ENCODE measurements at regions not wholly inside any gene's neighbourhood (a gene's known extent, or its start where the extent isn't known, plus 50 kb on each side); places are given as distances from the start of the nearest gene placed in this dataset.

GRCh38 chr13:63389756-63390155 lies 1974.1 kb upstream of the PCDH20 start:
- Histone ChIP-seq H3K9me3 (no peaks in the 10 kb centered on the region), H3K36me3 (no peaks in the 10 kb centered on the region), H3K4me3 (no peak overlapping the region), H3K4me1 (no peaks in the 10 kb centered on the region), H3K27me3 (no peaks in the 10 kb centered on the region), H3K27ac (no peak overlapping the region)
- no peak for TF ChIP-seq CTCF (IDR thresholded peaks at IDR 0.05)
- TF ChIP-seq POLR2A (IDR thresholded peaks at IDR 0.05), result no peak
- TF ChIP-seq POLR2AphosphoS5 (IDR thresholded peaks at IDR 0.05), result no peak
- TF ChIP-seq EP300 (IDR thresholded peaks at IDR 0.05), result no peak
- no peak for DNase-seq (ENCODE audit: low spot score in 2 of 2)
- 88% methylated on average over 1 of the region's 1 CpG for WGBS

- H3K4me1 ChIP-seq, result no peaks in the 10 kb centered on the region
- DNase-seq (ENCODE audit: low spot score in 2 of 2), result no peak
- TF ChIP-seq POLR2AphosphoS5 (IDR thresholded peaks at IDR 0.05) (no peak), EP300 (IDR thresholded peaks at IDR 0.05) (no peak), POLR2A (IDR thresholded peaks at IDR 0.05) (no peak), CTCF (IDR thresholded peaks at IDR 0.05) (no peak)
- WGBS, result 65% methylated on average over 2 of the region's 2 CpGs
- H3K36me3 ChIP-seq, result no peaks in the 10 kb centered on the region
- H3K4me3 ChIP-seq, result no peak overlapping the region
- H3K9me3 ChIP-seq, result no peaks in the 10 kb centered on the region
- no peak overlapping the region for H3K27ac ChIP-seq
- H3K27me3 ChIP-seq, result no peaks in the 10 kb centered on the region
Observed at GRCh38 chr13:63381078-63381859, 1965.6 kb upstream of the PCDH20 start.

GRCh38 chr13:63377986-63378385 lies 1962.3 kb upstream of the PCDH20 start:
- Histone ChIP-seq H3K36me3 (no peaks in the 10 kb centered on the region), H3K27ac (no peak overlapping the region), H3K9me3 (no peaks in the 10 kb centered on the region), H3K27me3 (no peaks in the 10 kb centered on the region), H3K4me1 (no peaks in the 10 kb centered on the region), H3K4me3 (no peak overlapping the region)
- 70% methylated on average over 2 of the region's 2 CpGs for WGBS
- DNase-seq (ENCODE audit: low spot score in 2 of 2), result no peak
- no peak for TF ChIP-seq EP300 (IDR thresholded peaks at IDR 0.05)

GRCh38 chr13:63370101-63370500 lies 1954.5 kb upstream of the PCDH20 start:
- WGBS, result 61% methylated on average over 1 of the region's 1 CpG
- no peak for DNase-seq (ENCODE audit: low spot score in 2 of 2)
- no peak for TF ChIP-seq POLR2AphosphoS5 (IDR thresholded peaks at IDR 0.05)
- TF ChIP-seq CTCF (IDR thresholded peaks at IDR 0.05), result no peak
- no peak for TF ChIP-seq POLR2A (IDR thresholded peaks at IDR 0.05)
- no peak for TF ChIP-seq EP300 (IDR thresholded peaks at IDR 0.05)
- Histone ChIP-seq H3K36me3 (no peaks in the 10 kb centered on the region), H3K27me3 (no peaks in the 10 kb centered on the region), H3K4me1 (no peaks in the 10 kb centered on the region), H3K27ac (no peak overlapping the region), H3K9me3 (no peaks in the 10 kb centered on the region), H3K4me3 (no peak overlapping the region)

- Histone ChIP-seq H3K4me3 (no peak overlapping the region), H3K27ac (no peak overlapping the region), H3K27me3 (no peaks in the 10 kb centered on the region), H3K9me3 (no peaks in the 10 kb centered on the region), H3K4me1 (no peaks in the 10 kb centered on the region), H3K36me3 (no peaks in the 10 kb centered on the region)
- 66% methylated on average over 3 of the region's 3 CpGs for WGBS
- no peak for TF ChIP-seq CTCF (IDR thresholded peaks at IDR 0.05)
- no peak for TF ChIP-seq EP300 (IDR thresholded peaks at IDR 0.05)
- TF ChIP-seq POLR2A (IDR thresholded peaks at IDR 0.05), result no peak
- TF ChIP-seq POLR2AphosphoS5 (IDR thresholded peaks at IDR 0.05), result no peak
- DNase-seq (ENCODE audit: low spot score in 2 of 2), result no peak
Observed at GRCh38 chr13:63367522-63368198, 1952.0 kb upstream of the PCDH20 start.

Data from suprapubic skin (tissue), 4 donors.